ENCODE measurements at regions not wholly inside any gene's neighbourhood (a gene's known extent, or its start where the extent isn't known, plus 50 kb on each side); places are given as distances from the start of the nearest gene placed in this dataset.
A peak's percentile ranks its signal among the peaks of the same experiment; 100 is the strongest.

DNA sequence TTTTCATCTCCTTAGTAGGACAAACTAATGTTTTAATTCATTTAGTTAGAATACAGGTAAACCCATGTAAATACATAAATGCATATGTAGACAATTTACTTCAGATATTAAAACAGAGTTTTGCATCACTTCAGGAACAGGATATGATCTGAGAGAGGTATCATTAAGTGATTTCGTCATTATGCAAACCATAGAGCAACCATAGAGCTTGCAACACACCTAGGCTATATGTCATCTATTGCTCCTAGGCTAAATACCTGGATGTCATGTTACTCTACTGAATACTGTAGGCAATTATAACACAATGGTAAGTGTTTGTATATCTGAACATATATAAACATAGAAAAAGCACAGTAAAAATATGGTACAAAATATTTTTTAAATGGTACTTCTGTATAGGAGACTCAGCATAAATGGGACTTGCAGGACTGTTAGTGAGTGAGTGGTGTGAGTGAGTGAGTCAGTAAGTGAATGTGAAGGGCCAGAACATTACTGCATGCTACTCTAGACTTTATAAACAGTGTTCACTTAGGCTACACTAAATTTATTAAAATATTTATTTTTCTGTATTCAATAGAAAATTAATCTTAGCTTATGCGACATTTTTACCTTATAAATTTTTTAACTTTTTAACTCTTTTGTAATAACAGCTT, 1377.5 kb upstream of the CDH9 start:
- H3K9me3 ChIP-seq (ENCODE audit: control insufficient read depth, low read length), result no peaks in the 10 kb centered on the region
- H3K4me3 ChIP-seq (ENCODE audit: insufficient read depth in 1 of 2, low read depth in 1 of 2, low read length in 2 of 2), result no peak overlapping the region
- WGBS, result 100% methylated on average over 1 of the region's 2 CpGs
- H3K79me1 ChIP-seq (replicated peaks; ENCODE audit: low read length, poor library complexity, severe bottlenecking), result no peaks in the 10 kb centered on the region
- no peak overlapping the region for H3K18ac ChIP-seq (ENCODE audit: low read depth in 1 of 2, low read length in 2 of 2)
- H3K9ac ChIP-seq (ENCODE audit: low read length), result no peak overlapping the region
- H3K27ac ChIP-seq (ENCODE audit: low read length, poor library complexity, severe bottlenecking), result no peak overlapping the region
- no peak for DNase-seq
- no peak overlapping the region for H3K23ac ChIP-seq (ENCODE audit: low read length in 2 of 2)
- H2AFZ ChIP-seq (ENCODE audit: low read depth, low read length), result no peak overlapping the region
- no peak overlapping the region for H3K4me2 ChIP-seq (ENCODE audit: low read length, poor library complexity, severe bottlenecking)
- H2BK5ac ChIP-seq (ENCODE audit: low read depth, low read length, poor library complexity, severe bottlenecking), result no peak overlapping the region
- no peaks in the 10 kb centered on the region for H3K4me1 ChIP-seq (ENCODE audit: control insufficient read depth, insufficient read depth, low read depth, low read length)
- H3K27me3 ChIP-seq (ENCODE audit: control insufficient read depth in 1 of 2, insufficient read depth in 1 of 2, low read length in 2 of 2), result no peaks in the 10 kb centered on the region
- no peak overlapping the region for H4K91ac ChIP-seq (ENCODE audit: low read length)
- no peak overlapping the region for H3K14ac ChIP-seq (ENCODE audit: low read length in 2 of 2)
- no peaks in the 10 kb centered on the region for H3K36me3 ChIP-seq (ENCODE audit: control insufficient read depth in 1 of 2, insufficient read depth in 2 of 2, low read depth in 1 of 2, low read length in 2 of 2)
- H3K4ac ChIP-seq (ENCODE audit: low read depth in 1 of 2, low read length in 2 of 2), result no peak overlapping the region
- no peak overlapping the region for H2BK15ac ChIP-seq (ENCODE audit: low read depth, poor library complexity, severe bottlenecking)
- H2AK5ac ChIP-seq (ENCODE audit: low read length, severe bottlenecking), result no peak overlapping the region
- no peak overlapping the region for H4K8ac ChIP-seq (ENCODE audit: low read length)
- no peak overlapping the region for H2BK120ac ChIP-seq (ENCODE audit: low read depth, low read length)
- H2BK12ac ChIP-seq (ENCODE audit: low read length in 2 of 2), result no peak overlapping the region

DNA sequence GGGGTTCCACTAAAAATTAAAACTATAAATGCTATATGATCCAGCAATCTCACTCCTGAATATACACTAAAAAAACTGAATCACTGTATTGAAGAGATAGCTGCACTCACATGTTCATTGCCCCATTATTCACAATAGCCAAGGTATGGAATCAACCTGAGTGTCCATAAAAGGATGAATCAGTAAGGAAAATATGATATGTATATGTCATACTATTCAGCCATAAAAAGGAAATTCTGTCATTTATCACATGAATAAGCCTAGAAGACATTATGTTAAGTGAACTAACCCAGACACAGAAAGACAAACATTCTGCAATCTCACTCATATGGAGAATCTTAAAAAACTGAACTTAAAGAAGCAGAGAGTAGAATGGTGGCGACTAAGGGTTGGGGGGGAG, 1376.2 kb upstream of the CDH9 start:
- H3K79me1 ChIP-seq (replicated peaks; ENCODE audit: low read length, poor library complexity, severe bottlenecking), result no peaks in the 10 kb centered on the region
- no peak overlapping the region for H3K23ac ChIP-seq (ENCODE audit: low read length in 2 of 2)
- no peak overlapping the region for H2BK15ac ChIP-seq (ENCODE audit: low read depth, poor library complexity, severe bottlenecking)
- H3K9me3 ChIP-seq (ENCODE audit: control insufficient read depth, low read length), result no peaks in the 10 kb centered on the region
- H2BK5ac ChIP-seq (ENCODE audit: low read depth, low read length, poor library complexity, severe bottlenecking), result no peak overlapping the region
- H3K9ac ChIP-seq (ENCODE audit: low read length), result no peak overlapping the region
- no peak overlapping the region for H2BK120ac ChIP-seq (ENCODE audit: low read depth, low read length)
- H2AFZ ChIP-seq (ENCODE audit: low read depth, low read length), result no peak overlapping the region
- H2AK5ac ChIP-seq (ENCODE audit: low read length, severe bottlenecking), result no peak overlapping the region
- no peak overlapping the region for H3K27ac ChIP-seq (ENCODE audit: low read length, poor library complexity, severe bottlenecking)
- H4K91ac ChIP-seq (ENCODE audit: low read length), result no peak overlapping the region
- no peaks in the 10 kb centered on the region for H3K27me3 ChIP-seq (ENCODE audit: control insufficient read depth in 1 of 2, insufficient read depth in 1 of 2, low read length in 2 of 2)
- H3K36me3 ChIP-seq (ENCODE audit: control insufficient read depth in 1 of 2, insufficient read depth in 2 of 2, low read depth in 1 of 2, low read length in 2 of 2), result no peaks in the 10 kb centered on the region
- no peak overlapping the region for H3K4ac ChIP-seq (ENCODE audit: low read depth in 1 of 2, low read length in 2 of 2)
- H3K4me2 ChIP-seq (ENCODE audit: low read length, poor library complexity, severe bottlenecking), result no peak overlapping the region
- DNase-seq, result no peak
- H3K18ac ChIP-seq (ENCODE audit: low read depth in 1 of 2, low read length in 2 of 2), result no peak overlapping the region
- H3K14ac ChIP-seq (ENCODE audit: low read length in 2 of 2), result no peak overlapping the region
- no peak overlapping the region for H2BK12ac ChIP-seq (ENCODE audit: low read length in 2 of 2)
- H4K8ac ChIP-seq (ENCODE audit: low read length), result no peak overlapping the region
- H3K4me3 ChIP-seq (ENCODE audit: insufficient read depth in 1 of 2, low read depth in 1 of 2, low read length in 2 of 2), result no peak overlapping the region
- WGBS, result 63% methylated on average over 1 of the region's 1 CpG
- no peaks in the 10 kb centered on the region for H3K4me1 ChIP-seq (ENCODE audit: control insufficient read depth, insufficient read depth, low read depth, low read length)

DNA sequence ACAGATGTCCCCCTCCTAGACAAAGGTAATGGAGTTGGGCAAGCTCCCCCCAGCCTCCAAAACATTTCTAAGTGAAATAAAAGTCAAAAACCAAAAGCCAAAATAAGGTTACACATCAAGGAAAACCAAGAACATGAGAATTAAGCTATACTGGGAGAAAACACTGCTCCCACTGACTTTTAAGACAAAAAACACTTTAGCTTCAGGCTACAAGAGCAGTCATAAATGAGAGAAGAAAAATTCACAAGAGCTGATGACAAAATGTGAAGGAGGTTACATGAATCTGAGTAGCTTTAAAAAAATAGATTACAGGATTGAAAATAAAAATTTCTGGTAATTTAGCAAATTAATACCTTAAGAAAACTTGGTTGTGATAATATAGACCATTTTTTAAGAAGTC, 1370.3 kb upstream of the CDH9 start:
- Histone ChIP-seq H3K36me3 (ENCODE audit: control insufficient read depth in 1 of 2, insufficient read depth in 2 of 2, low read depth in 1 of 2, low read length in 2 of 2) (no peaks in the 10 kb centered on the region), H2BK15ac (ENCODE audit: low read depth, poor library complexity, severe bottlenecking) (no peak overlapping the region), H3K79me1 (replicated peaks; ENCODE audit: low read length, poor library complexity, severe bottlenecking) (no peaks in the 10 kb centered on the region), H3K4me2 (ENCODE audit: low read length, poor library complexity, severe bottlenecking) (no peak overlapping the region), H2AFZ (ENCODE audit: low read depth, low read length) (no peak overlapping the region), H3K4me3 (ENCODE audit: insufficient read depth in 1 of 2, low read depth in 1 of 2, low read length in 2 of 2) (no peak overlapping the region), H3K9me3 (ENCODE audit: control insufficient read depth, low read length) (peaks cover 13% of the 10 kb centered on the region), H3K14ac (ENCODE audit: low read length in 2 of 2) (no peak overlapping the region), H4K91ac (ENCODE audit: low read length) (no peak overlapping the region), H3K23ac (ENCODE audit: low read length in 2 of 2) (no peak overlapping the region), H2BK5ac (ENCODE audit: low read depth, low read length, poor library complexity, severe bottlenecking) (no peak overlapping the region), H4K8ac (ENCODE audit: low read length) (no peak overlapping the region), H3K27me3 (ENCODE audit: control insufficient read depth in 1 of 2, insufficient read depth in 1 of 2, low read length in 2 of 2) (no peaks in the 10 kb centered on the region), H2BK120ac (ENCODE audit: low read depth, low read length) (no peak overlapping the region), H2AK5ac (ENCODE audit: low read length, severe bottlenecking) (no peak overlapping the region), H3K18ac (ENCODE audit: low read depth in 1 of 2, low read length in 2 of 2) (no peak overlapping the region), H2BK12ac (ENCODE audit: low read length in 2 of 2) (no peak overlapping the region), H3K4ac (ENCODE audit: low read depth in 1 of 2, low read length in 2 of 2) (no peak overlapping the region), H3K27ac (ENCODE audit: low read length, poor library complexity, severe bottlenecking) (peak overlapping the region; percentile 79), H3K9ac (ENCODE audit: low read length) (no peak overlapping the region), H3K4me1 (ENCODE audit: control insufficient read depth, insufficient read depth, low read depth, low read length) (peaks cover 8% of the 10 kb centered on the region)
- DNase-seq, result no peak

DNA sequence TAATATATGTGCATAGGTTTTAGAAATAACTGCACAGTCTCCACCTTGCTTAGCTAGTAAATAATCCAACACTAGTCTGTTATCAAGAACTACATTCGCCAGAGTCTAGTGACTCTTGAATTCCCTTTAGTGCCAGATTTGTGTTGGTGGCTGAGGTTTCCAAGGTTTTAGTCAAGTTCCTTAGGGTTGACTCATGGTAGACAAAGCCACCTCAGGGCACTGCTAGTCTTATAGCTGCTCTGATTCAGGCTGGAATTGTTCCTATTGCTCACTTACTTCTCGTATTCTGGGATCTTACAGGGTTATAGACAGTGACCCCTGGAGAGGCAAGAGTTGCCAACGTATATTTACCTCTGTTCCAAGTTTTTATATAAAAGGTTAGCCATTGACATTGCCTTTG, 1369.8 kb upstream of the CDH9 start:
- Histone ChIP-seq H2BK15ac (ENCODE audit: low read depth, poor library complexity, severe bottlenecking) (no peak overlapping the region), H3K79me1 (replicated peaks; ENCODE audit: low read length, poor library complexity, severe bottlenecking) (no peaks in the 10 kb centered on the region), H4K8ac (ENCODE audit: low read length) (no peak overlapping the region), H2BK5ac (ENCODE audit: low read depth, low read length, poor library complexity, severe bottlenecking) (no peak overlapping the region), H3K9ac (ENCODE audit: low read length) (no peak overlapping the region), H2AK5ac (ENCODE audit: low read length, severe bottlenecking) (no peak overlapping the region), H4K91ac (ENCODE audit: low read length) (no peak overlapping the region), H3K4me1 (ENCODE audit: control insufficient read depth, insufficient read depth, low read depth, low read length) (peaks cover 8% of the 10 kb centered on the region), H3K9me3 (ENCODE audit: control insufficient read depth, low read length) (peaks cover 14% of the 10 kb centered on the region), H2BK120ac (ENCODE audit: low read depth, low read length) (no peak overlapping the region), H3K4ac (ENCODE audit: low read depth in 1 of 2, low read length in 2 of 2) (no peak overlapping the region), H2AFZ (ENCODE audit: low read depth, low read length) (no peak overlapping the region), H2BK12ac (ENCODE audit: low read length in 2 of 2) (no peak overlapping the region), H3K27me3 (ENCODE audit: control insufficient read depth in 1 of 2, insufficient read depth in 1 of 2, low read length in 2 of 2) (no peaks in the 10 kb centered on the region), H3K27ac (ENCODE audit: low read length, poor library complexity, severe bottlenecking) (peak overlapping the region; percentile 79), H3K14ac (ENCODE audit: low read length in 2 of 2) (no peak overlapping the region), H3K18ac (ENCODE audit: low read depth in 1 of 2, low read length in 2 of 2) (no peak overlapping the region), H3K23ac (ENCODE audit: low read length in 2 of 2) (no peak overlapping the region), H3K4me3 (ENCODE audit: insufficient read depth in 1 of 2, low read depth in 1 of 2, low read length in 2 of 2) (no peak overlapping the region), H3K36me3 (ENCODE audit: control insufficient read depth in 1 of 2, insufficient read depth in 2 of 2, low read depth in 1 of 2, low read length in 2 of 2) (no peaks in the 10 kb centered on the region), H3K4me2 (ENCODE audit: low read length, poor library complexity, severe bottlenecking) (no peak overlapping the region)
- WGBS, result 39% methylated on average over 3 of the region's 3 CpGs
- DNase-seq, result peak; percentile 45
